ENCODE measurements at regions not wholly inside any gene's neighbourhood (a gene's known extent, or its start where the extent isn't known, plus 50 kb on each side); places are given as distances from the start of the nearest gene placed in this dataset.

DNA sequence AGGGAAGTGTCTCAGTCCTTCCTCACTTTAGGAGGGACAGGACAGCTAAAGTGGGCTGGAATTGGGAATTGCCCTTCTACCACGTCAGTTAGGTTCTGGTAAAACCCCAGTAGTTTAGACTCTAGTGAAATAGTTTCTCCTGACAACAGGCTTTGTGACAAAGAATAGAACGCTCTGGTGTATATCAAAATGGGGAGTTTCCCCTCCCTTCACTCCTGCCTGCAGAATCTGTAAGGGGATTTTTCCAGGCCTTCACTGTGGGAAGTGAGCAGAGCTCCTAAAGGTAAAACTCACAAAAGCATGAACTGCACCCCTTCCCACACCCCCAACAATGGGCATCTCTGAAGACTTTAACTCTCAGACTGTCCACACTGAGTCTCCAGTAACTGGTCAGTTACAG, 460.9 kb upstream of the LRRC4C start:
- no peak for TF ChIP-seq CREB1 (IDR thresholded peaks at IDR 0.05; ENCODE audit: low read depth)
- TF ChIP-seq MAX (IDR thresholded peaks at IDR 0.05): no peak

GRCh38 chr11:41921746-41922390, 462.4 kb upstream of the LRRC4C start:
- TF ChIP-seq CREB1 (IDR thresholded peaks at IDR 0.05; ENCODE audit: low read depth) (no peak), MAX (IDR thresholded peaks at IDR 0.05) (no peak), ZBTB7A (IDR thresholded peaks at IDR 0.05; ENCODE audit: low read depth) (no peak), CEBPB (IDR thresholded peaks at IDR 0.05) (no peak), EGR1 (IDR thresholded peaks at IDR 0.05) (no peak), REST (IDR thresholded peaks at IDR 0.05; ENCODE audit: low read depth) (no peak), YY1 (IDR thresholded peaks at IDR 0.05; ENCODE audit: low read depth) (no peak), TAF1 (IDR thresholded peaks at IDR 0.05; ENCODE audit: low read depth) (no peak)

DNA sequence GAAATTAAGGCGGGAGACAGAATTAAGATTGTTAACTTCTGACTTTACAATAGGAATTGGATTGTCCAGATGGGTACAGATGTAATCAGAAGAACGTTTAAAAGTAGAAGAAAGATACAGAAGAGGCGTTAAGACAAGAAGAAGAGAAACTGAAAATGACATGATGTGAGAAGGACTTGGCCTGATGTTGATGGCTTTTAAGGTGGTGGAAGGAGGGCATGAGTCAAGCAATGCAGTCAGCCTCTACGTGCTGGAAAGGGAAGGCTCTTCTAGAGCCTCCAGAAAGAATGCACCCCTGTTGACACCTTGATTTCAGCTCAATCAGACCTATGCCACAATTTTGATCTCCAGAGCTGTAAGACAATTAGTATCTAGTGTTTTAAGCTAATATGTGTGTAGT, 466.9 kb upstream of the LRRC4C start:
- TF ChIP-seq MAX (IDR thresholded peaks at IDR 0.05) (no peak), TCF12 (IDR thresholded peaks at IDR 0.05; ENCODE audit: low read depth) (no peak), CEBPB (IDR thresholded peaks at IDR 0.05) (no peak), CREB1 (IDR thresholded peaks at IDR 0.05; ENCODE audit: low read depth) (no peak), REST (IDR thresholded peaks at IDR 0.05; ENCODE audit: low read depth) (no peak), EGR1 (IDR thresholded peaks at IDR 0.05) (no peak), NFIC (IDR thresholded peaks at IDR 0.05) (no peak), TEAD4 (IDR thresholded peaks at IDR 0.05) (no peak), ZBTB7A (IDR thresholded peaks at IDR 0.05; ENCODE audit: low read depth) (no peak)

- no peak for TF ChIP-seq REST (IDR thresholded peaks at IDR 0.05; ENCODE audit: low read depth)
- TF ChIP-seq CREB1 (IDR thresholded peaks at IDR 0.05; ENCODE audit: low read depth): no peak
- TF ChIP-seq FOXM1 (IDR thresholded peaks at IDR 0.05; ENCODE audit: borderline replicate concordance, low read depth): no peak
Observed at GRCh38 chr11:41935241-41935640, 475.8 kb upstream of the LRRC4C start.

DNA sequence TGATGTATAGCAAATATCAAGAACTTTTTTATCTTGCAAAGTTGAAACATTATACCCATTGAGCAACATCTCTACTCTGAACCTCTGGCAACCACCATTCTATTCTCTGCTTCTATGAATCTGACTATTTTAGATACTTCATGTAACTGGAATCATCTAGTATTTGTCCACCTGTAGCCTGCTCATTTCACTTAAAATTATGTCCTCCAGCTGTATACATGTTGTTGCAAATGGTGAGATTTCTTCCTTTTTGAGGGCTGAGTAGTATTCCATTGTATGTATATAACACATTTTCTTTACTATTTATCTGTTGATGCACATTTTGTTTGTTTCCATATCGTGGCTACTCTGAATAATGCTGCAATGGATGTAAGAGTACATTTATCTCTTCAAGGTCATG, 476.3 kb upstream of the LRRC4C start:
- TF ChIP-seq EP300 (IDR thresholded peaks at IDR 0.05; ENCODE audit: borderline replicate concordance): no peak

- TF ChIP-seq YY1 (IDR thresholded peaks at IDR 0.05; ENCODE audit: low read depth) (no peak), RAD21 (IDR thresholded peaks at IDR 0.05; ENCODE audit: low read depth) (no peak), ZBTB7A (IDR thresholded peaks at IDR 0.05; ENCODE audit: low read depth) (no peak)
Observed at GRCh38 chr11:41943656-41944055, 484.2 kb upstream of the LRRC4C start.

- TF ChIP-seq REST (IDR thresholded peaks at IDR 0.05; ENCODE audit: low read depth) (no peak), TCF12 (IDR thresholded peaks at IDR 0.05; ENCODE audit: low read depth) (no peak), CREB1 (IDR thresholded peaks at IDR 0.05; ENCODE audit: low read depth) (no peak), MAX (IDR thresholded peaks at IDR 0.05) (no peak), EGR1 (IDR thresholded peaks at IDR 0.05) (no peak), YY1 (IDR thresholded peaks at IDR 0.05; ENCODE audit: low read depth) (no peak), ZBTB7A (IDR thresholded peaks at IDR 0.05; ENCODE audit: low read depth) (no peak), USF1 (IDR thresholded peaks at IDR 0.05) (no peak), TEAD4 (IDR thresholded peaks at IDR 0.05) (no peak), FOXM1 (IDR thresholded peaks at IDR 0.05; ENCODE audit: borderline replicate concordance, low read depth) (no peak), TAF1 (IDR thresholded peaks at IDR 0.05; ENCODE audit: low read depth) (no peak), EP300 (IDR thresholded peaks at IDR 0.05; ENCODE audit: borderline replicate concordance) (no peak), RAD21 (IDR thresholded peaks at IDR 0.05; ENCODE audit: low read depth) (no peak), CEBPB (IDR thresholded peaks at IDR 0.05) (no peak), NFIC (IDR thresholded peaks at IDR 0.05) (no peak)
Observed at GRCh38 chr11:41947392-41947791, 487.9 kb upstream of the LRRC4C start.
